ENCODE measurements at regions not wholly inside any gene's neighbourhood (a gene's known extent, or its start where the extent isn't known, plus 50 kb on each side); places are given as distances from the start of the nearest gene placed in this dataset.

DNA sequence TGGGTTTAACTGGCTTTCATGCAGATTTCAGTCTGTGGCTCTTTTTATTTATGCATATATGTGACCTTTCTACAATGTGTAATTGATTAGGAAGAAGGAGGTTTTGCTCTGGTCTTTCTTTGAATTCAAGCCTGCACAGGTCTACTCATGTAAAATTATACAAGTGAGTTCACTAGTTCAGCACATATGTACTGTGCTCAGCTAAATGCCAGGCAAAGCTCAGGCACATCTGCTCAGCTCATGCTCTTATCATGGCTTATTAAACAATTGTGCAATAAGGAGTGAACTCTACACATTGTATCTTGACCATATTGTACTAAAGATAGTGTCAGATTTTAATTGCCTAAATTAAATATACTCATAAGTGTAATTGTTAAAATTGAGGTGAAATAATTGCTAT, 378.4 kb downstream of the ADGRL2 start:
- TF ChIP-seq, protein P1, sequence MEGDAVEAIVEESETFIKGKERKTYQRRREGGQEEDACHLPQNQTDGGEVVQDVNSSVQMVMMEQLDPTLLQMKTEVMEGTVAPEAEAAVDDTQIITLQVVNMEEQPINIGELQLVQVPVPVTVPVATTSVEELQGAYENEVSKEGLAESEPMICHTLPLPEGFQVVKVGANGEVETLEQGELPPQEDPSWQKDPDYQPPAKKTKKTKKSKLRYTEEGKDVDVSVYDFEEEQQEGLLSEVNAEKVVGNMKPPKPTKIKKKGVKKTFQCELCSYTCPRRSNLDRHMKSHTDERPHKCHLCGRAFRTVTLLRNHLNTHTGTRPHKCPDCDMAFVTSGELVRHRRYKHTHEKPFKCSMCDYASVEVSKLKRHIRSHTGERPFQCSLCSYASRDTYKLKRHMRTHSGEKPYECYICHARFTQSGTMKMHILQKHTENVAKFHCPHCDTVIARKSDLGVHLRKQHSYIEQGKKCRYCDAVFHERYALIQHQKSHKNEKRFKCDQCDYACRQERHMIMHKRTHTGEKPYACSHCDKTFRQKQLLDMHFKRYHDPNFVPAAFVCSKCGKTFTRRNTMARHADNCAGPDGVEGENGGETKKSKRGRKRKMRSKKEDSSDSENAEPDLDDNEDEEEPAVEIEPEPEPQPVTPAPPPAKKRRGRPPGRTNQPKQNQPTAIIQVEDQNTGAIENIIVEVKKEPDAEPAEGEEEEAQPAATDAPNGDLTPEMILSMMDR (IDR thresholded peaks at IDR 0.05): no peak

DNA sequence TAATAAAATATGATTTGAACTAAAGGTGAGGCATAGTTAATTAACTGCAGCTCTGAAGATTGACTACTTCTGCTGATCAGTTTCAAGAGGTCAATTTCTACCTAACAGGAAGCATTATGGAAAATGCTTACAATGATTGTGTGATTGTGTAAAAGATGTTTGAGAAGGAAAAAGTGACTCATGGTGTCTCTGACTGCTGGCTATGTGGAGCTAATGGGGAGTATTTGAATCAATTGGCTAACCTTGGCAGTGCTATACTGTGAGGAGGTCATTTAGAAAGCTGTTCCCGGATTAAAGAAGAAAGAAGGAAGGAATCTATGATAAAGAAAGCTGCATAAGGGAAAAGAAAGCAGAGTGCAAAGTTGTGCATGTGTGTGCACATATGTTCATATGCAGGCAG, 376.5 kb downstream of the ADGRL2 start:
- TF ChIP-seq, protein P1 (IDR thresholded peaks at IDR 0.05): no peak

DNA sequence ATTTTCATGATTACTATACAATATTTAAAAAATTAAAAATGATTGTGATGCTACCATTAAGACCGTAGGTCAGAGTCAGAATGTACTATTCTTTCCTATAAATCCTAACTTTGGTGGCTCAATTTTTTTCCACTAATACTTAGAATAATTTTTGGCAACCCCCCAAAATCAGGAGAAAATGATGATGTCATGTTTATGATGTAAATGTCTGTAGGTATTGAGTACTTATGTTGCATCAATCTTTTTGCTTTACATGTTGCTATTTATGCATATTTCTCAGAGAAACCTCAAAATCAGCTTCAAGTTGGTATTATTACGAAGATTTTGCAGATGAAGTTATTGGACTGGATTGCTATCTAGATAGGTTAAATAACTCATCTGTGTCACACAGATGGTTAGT, 371.2 kb downstream of the ADGRL2 start:
- TF ChIP-seq, protein P1 (IDR thresholded peaks at IDR 0.05): no peak

DNA sequence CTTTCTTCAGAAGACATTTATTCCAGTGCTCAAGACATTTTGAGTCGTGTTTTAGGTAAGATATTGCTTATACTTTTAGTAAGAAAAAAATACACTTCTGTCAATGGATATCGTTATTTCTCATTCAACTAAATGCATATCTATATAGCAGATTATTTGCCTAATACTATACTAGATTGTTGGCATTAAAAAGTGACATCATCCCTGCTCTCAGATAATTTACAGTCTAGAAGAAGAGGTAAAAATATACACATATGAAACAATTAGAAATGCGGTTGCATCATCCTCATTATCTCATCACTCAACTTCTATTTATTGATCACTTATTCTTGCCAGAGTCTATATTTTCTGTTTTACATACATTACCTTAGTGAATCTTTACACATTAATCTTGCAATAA, 367.7 kb downstream of the ADGRL2 start:
- TF ChIP-seq, protein P1 (IDR thresholded peaks at IDR 0.05): no peak

DNA sequence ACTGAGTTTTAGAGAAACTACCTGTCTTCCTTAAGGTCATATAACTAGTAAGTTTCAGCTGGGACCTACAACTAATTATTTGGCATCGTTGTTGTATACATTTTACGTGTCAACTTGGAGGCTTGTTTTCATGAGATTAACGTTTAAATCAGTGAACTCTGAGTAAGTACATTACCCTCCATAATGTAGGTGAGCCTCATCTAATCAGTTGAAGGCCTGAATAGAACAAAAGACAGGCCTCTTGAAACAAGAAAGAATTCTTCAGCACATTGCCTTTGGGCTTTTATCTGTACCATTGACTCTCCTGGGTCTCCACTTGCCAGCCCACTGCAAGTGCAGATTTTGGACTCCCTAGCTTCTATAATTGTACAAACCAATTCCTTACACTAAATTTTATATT, 364.6 kb downstream of the ADGRL2 start:
- TF ChIP-seq, protein P1 (IDR thresholded peaks at IDR 0.05): no peak

DNA sequence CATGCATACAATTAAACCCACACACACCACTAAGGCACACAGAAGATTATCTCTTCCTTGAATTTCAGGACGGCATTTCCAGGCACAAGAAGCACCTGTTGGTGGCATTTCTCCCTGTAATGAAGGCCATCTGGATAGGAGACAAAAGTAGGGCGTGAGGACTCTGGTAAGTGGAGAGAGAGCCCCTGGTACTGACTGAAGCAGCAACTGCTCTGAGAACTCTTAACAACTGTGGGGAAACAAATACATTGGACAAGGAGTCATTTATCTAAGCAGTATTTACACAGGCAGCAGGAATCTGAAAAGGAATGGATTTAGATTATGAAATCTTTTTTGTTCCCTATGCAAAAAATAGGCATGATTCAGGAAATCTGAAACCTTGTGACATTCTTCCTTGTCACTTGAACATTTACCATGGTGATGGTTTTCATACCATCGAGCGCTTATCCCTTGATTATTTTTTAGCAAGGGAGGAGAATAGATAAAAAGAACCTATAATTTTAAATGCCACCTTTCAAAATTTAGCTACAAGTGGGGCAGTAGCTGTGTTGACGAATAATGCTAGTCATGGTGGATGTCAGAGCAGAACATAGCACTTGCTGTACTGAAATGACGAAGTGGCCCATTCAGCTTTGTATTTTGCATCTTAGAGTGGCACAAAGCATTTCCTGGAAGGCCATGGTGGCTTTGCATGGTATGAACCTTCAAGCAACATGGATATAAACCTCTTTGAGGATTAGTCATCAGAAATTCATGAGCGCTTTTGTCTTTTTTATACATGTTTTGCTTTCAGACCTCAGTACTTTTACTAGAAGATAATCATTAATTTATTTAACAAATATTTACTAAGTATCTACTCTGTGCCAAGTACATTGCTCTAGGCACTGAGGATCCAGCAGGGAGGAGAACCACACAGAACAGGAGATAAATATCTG, 362.0 kb downstream of the ADGRL2 start:
- TF ChIP-seq, protein P1 (IDR thresholded peaks at IDR 0.05): no peak

DNA sequence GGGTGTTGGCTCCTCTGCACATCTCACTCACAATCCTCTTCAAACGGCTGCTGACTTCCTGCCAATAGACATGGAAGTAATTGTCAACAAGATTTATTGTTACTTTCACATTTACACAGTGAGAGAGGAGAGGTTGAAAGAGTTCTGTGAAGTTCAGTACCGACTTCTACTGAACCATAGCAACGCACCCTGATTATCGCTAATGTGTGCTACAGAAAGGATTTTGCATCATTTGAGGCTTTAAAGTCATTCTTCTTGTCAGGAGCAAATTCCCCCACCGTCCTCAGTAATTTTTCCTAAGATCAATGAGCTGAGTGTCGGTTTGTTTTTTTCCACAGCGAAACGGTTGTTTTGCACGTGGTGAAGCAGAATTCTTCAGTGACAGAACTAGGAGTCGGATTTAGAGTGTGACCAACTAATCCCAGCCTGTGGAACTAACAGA, 361.0 kb downstream of the ADGRL2 start:
- TF ChIP-seq, protein P1 (IDR thresholded peaks at IDR 0.05): no peak
